MCF 10A (cell line): ENCODE measurements at regions not wholly inside any gene's neighbourhood (a gene's known extent, or its start where the extent isn't known, plus 50 kb on each side); places are given as distances from the start of the nearest gene placed in this dataset.

ENCODE experiments used
- BruUV-seq: library from RNA; stranded (reverse); fragments of 400-500 nt; replicated peaks from 2 replicates; lab custom pipeline; 2021; lab: Mats Ljungman, UMichigan
- CTCF ChIA-PET: fragments of 300-600 bp; sonication (Branson Sonifier 250); formaldehyde crosslinking; extraction: SDS; loops from one replicate; lab custom pipeline; 2021; ENCODE audit warnings: antibody characterized with exemption, inconsistent platforms; lab: Yijun Ruan, JAX
- POLR2A ChIA-PET: fragments of 300-600, 350-650 bp; sonication (Branson Sonifier 250); formaldehyde crosslinking; extraction: SDS; loops from one replicate; lab custom pipeline; 2020; ENCODE audit warnings: antibody characterized with exemption, inconsistent platforms; lab: Yijun Ruan, JAX
- DNase-seq: peaks from one replicate; pipeline ENCODE4 v3.0.0-alpha.2; 2018; ENCODE audit not compliant: unreplicated experiment
- H3K27ac Mint-ChIP-seq: one replicate; pipeline ENCODE4 v1.8.0; 2022; ENCODE audit warnings: mild to moderate bottlenecking, low read depth, mixed read lengths; ENCODE audit not compliant: unreplicated experiment
- H3K27me3 Mint-ChIP-seq: one replicate; pipeline ENCODE4 v1.8.0; 2022; ENCODE audit warnings: mixed read lengths; ENCODE audit not compliant: insufficient read depth, unreplicated experiment
- H3K36me3 Mint-ChIP-seq: one replicate; pipeline ENCODE4 v1.8.0; 2022; ENCODE audit warnings: mild to moderate bottlenecking, moderate library complexity, mixed read lengths; ENCODE audit not compliant: insufficient read depth, unreplicated experiment
- H3K4me1 Mint-ChIP-seq: one replicate; pipeline ENCODE4 v1.8.0; 2022; ENCODE audit warnings: mixed read lengths; ENCODE audit not compliant: insufficient read depth, unreplicated experiment
- H3K4me3 Mint-ChIP-seq: one replicate; pipeline ENCODE4 v1.8.0; 2022; ENCODE audit warnings: mild to moderate bottlenecking, moderate library complexity, mixed read lengths; ENCODE audit not compliant: unreplicated experiment
- H3K9me3 Mint-ChIP-seq: one replicate; pipeline ENCODE4 v1.8.0; 2022; ENCODE audit warnings: mixed read lengths; ENCODE audit not compliant: unreplicated experiment
- intact Hi-C: fragments of 100-400 bp; cut with micrococcal nuclease; formaldehyde crosslinking; loops from 2 replicates; pipeline ENCODE4 v1.14.1; 2022
- TF ChIP-seq, protein P1 (sequence below): fragments of 200-600 bp; IDR thresholded peaks from one replicate; pipeline ENCODE4 v1.8.0; 2022; ENCODE audit warnings: antibody characterized with exemption, mild to moderate bottlenecking; ENCODE audit not compliant: unreplicated experiment

DNA sequence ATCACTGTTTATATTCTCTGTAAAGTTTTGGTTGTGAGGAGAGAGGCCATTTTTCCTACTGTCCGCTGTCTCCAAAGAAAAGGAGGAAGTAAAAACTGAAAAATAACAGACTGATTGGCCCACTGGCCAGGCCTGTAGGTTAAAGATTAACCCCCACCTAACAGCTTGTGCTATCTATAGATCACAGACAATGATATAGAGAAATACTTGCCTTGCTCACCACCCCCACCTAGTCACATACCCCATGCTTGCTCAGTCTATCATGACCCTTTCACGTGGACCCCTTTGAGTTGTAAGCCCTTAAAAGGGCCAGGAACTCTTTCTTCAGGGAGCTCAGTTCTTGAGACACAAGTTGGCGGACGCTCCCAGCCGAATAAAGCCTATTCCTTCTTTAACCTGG lies 357.4 kb downstream of the PRDM9 start:
- TF ChIP-seq, protein P1, sequence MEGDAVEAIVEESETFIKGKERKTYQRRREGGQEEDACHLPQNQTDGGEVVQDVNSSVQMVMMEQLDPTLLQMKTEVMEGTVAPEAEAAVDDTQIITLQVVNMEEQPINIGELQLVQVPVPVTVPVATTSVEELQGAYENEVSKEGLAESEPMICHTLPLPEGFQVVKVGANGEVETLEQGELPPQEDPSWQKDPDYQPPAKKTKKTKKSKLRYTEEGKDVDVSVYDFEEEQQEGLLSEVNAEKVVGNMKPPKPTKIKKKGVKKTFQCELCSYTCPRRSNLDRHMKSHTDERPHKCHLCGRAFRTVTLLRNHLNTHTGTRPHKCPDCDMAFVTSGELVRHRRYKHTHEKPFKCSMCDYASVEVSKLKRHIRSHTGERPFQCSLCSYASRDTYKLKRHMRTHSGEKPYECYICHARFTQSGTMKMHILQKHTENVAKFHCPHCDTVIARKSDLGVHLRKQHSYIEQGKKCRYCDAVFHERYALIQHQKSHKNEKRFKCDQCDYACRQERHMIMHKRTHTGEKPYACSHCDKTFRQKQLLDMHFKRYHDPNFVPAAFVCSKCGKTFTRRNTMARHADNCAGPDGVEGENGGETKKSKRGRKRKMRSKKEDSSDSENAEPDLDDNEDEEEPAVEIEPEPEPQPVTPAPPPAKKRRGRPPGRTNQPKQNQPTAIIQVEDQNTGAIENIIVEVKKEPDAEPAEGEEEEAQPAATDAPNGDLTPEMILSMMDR: no peak
- no peak overlapping the region for H3K27ac Mint-ChIP-seq
- H3K27me3 Mint-ChIP-seq: no peaks in the 10 kb centered on the region
- no peaks in the 10 kb centered on the region for H3K36me3 Mint-ChIP-seq
- H3K4me3 Mint-ChIP-seq: no peak overlapping the region
- no TSS peak for BruUV-seq
- DNase-seq: no peak
- intact Hi-C loops: no loop called here
- H3K4me1 Mint-ChIP-seq: no peaks in the 10 kb centered on the region
- CTCF ChIA-PET: no interaction called here
- H3K9me3 Mint-ChIP-seq: no peaks in the 10 kb centered on the region
- POLR2A ChIA-PET: interaction anchor here (0.6 kb wide), 1 partner anchor 19 kb away, joined by 3 read pairs; no protein-coding TSS in a partner anchor

DNA sequence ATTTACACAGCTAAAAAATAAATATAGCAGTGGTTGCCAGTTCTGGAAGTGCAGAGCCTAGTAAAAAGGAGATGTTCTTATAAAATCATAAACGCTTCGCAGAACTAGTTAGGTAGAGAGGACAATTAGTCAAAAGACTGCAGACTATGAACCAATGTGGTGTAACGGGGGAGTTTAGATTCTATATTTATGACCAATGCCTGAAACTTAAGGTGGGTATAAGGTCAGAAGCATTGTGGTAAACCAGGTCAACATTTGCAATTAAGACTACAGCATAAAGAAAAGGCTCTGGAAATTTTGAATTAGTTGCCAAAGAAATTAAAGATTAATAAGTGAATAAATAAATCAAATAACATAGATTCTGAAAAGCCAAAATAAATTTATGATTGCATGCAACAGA lies 370.4 kb downstream of the PRDM9 start:
- no TSS peak for BruUV-seq

DNA sequence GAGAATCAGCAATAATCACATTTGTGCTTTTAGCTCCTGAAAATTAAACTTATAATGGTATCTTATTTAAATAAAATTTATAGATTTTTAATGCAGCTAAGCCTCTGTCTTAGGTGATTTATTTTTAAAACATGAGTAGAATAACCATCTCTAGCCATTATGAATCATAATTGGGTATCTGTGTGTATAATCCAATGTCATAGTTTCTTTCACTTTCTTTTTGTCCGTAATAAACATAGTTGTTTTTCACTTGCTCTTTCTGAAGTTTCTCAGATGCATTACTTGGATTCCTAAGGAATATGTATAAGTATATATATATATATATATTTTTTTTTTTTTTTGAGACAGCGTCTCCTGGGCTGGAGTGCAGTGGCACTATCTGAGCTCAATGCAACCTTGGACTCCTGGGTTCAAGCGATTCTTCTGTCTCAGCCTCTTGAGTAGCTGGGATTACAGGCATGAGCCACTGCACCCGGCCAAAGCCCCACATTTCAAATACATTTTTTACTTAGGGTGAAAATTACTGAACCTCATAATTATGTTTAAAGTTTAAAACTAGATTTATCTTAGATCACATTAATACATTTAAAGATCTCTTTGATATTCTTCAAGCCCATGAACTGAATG lies 377.1 kb downstream of the PRDM9 start:
- Mint-ChIP-seq H3K36me3 (peaks cover 7% of the 10 kb centered on the region), H3K4me1 (no peaks in the 10 kb centered on the region), H3K9me3 (peaks cover 7% of the 10 kb centered on the region), H3K27me3 (no peaks in the 10 kb centered on the region), H3K27ac (no peak overlapping the region), H3K4me3 (no peak overlapping the region)
- intact Hi-C loops: no loop called here
- ChIA-PET POLR2A (no interaction called here), CTCF (no interaction called here)
- no TSS peak for BruUV-seq
- TF ChIP-seq, protein P1: no peak
- DNase-seq: no peak

More for the DNA sequence above, 370.4 kb downstream of the PRDM9 start:
- Mint-ChIP-seq H3K4me3 (no peak overlapping the region), H3K27ac (no peak overlapping the region), H3K4me1 (no peaks in the 10 kb centered on the region), H3K27me3 (no peaks in the 10 kb centered on the region), H3K9me3 (peaks cover 7% of the 10 kb centered on the region), H3K36me3 (peaks cover 7% of the 10 kb centered on the region)
- ChIA-PET POLR2A (no interaction called here), CTCF (no interaction called here)
- TF ChIP-seq, protein P1: no peak
- DNase-seq: no peak
- intact Hi-C loops: no loop called here

DNA sequence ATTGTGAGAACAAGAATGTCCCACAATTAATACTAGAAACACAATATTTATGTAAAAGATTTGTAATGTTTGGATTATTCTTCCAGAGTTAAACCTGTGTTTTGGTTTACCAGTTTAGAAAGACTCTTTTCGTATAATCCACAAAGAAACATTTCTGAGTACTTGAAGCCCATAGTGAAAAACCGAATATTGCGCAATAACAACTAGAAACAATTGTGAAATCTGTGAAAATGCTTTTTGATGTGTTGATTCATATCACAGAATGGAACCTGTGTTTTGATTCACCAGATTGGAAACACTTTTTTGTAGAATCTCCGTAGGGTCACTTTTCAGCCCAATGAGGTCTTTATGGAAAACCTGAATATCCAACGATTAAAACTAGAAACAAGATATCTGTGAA lies 386.2 kb downstream of the PRDM9 start:
- intact Hi-C loops: no loop called here
- CTCF ChIA-PET: no interaction called here
- no peak overlapping the region for H3K4me3 Mint-ChIP-seq
- POLR2A ChIA-PET: no interaction called here
- no peaks in the 10 kb centered on the region for H3K9me3 Mint-ChIP-seq
- no peaks in the 10 kb centered on the region for H3K4me1 Mint-ChIP-seq
- no peaks in the 10 kb centered on the region for H3K36me3 Mint-ChIP-seq
- no peaks in the 10 kb centered on the region for H3K27me3 Mint-ChIP-seq
- DNase-seq: no peak
- H3K27ac Mint-ChIP-seq: no peak overlapping the region
- no TSS peak for BruUV-seq
- TF ChIP-seq, protein P1: no peak
